ENCODE measurements at regions not wholly inside any gene's neighbourhood (a gene's known extent, or its start where the extent isn't known, plus 50 kb on each side); places are given as distances from the start of the nearest gene placed in this dataset.

GRCh38 chr3:104669083-104669482, 697.6 kb upstream of the ALCAM start:
- no peak for TF ChIP-seq PHF8 (conservative IDR thresholded peaks at IDR 0.05; ENCODE audit: low read depth, low read length)
- H4K5ac ChIP-seq (ENCODE audit: insufficient read length, low read depth, low read length): no peak overlapping the region
- CTCF ChIA-PET (ENCODE audit: partially characterized antibody): interaction anchor here (0.6 kb wide), 1 partner anchor 673 kb away, joined by 5 read pairs; no protein-coding TSS in a partner anchor
- no peak overlapping the region for H3K4me3 ChIP-seq (ENCODE audit: extremely low read depth in 1 of 4, insufficient read depth in 2 of 4, low read depth in 3 of 4, low read length in 4 of 4)
- DNase-seq (ENCODE audit: low read depth in 1 of 2, low spot score in 2 of 2) (no peak), FAIRE-seq (no peak)
- POLR2A ChIA-PET (ENCODE audit: partially characterized antibody): no interaction called here
- no peak overlapping the region for H3K4ac ChIP-seq (replicated peaks; ENCODE audit: insufficient read length, low read depth, low read length)
- H2BK5ac ChIP-seq (ENCODE audit: low read depth, low read length): no peak overlapping the region
- WGBS, 2 experiments (ENCODE audit: extremely low coverage in 1 of 2, insufficient coverage in 1 of 2, insufficient read length in 1 of 2, insufficient replicate concordance in 2 of 2, low coverage in 1 of 2, low lambda C conversion rate in 2 of 2, missing lambda C conversion rate in 1 of 2): 95% methylated on average over 5 of the region's 5 CpGs; no CpG with 5 or more reads in 1 of the 2 experiments
- H4K91ac ChIP-seq (replicated peaks; ENCODE audit: insufficient read length, low read length): no peak overlapping the region
- no peak overlapping the region for H2AK5ac ChIP-seq (ENCODE audit: low read depth, low read length)
- no peaks in the 10 kb centered on the region for H3K9me3 ChIP-seq (ENCODE audit: insufficient read depth in 2 of 2, low read depth in 1 of 2, low read length in 1 of 2)
- no peak overlapping the region for H3K23ac ChIP-seq (ENCODE audit: insufficient read length)
- no peak overlapping the region for H3K14ac ChIP-seq (ENCODE audit: insufficient read length)
- no peaks in the 10 kb centered on the region for H3K27me3 ChIP-seq (replicated peaks in 1 of 4; ENCODE audit: control insufficient read depth in 3 of 4, extremely low read depth in 1 of 4, insufficient read depth in 3 of 4, low read length in 3 of 4)
- no peaks in the 10 kb centered on the region for H3K36me3 ChIP-seq (ENCODE audit: control insufficient read depth in 2 of 4, insufficient read depth in 4 of 4, low read length in 3 of 4)
- no peak overlapping the region for H3K56ac ChIP-seq (replicated peaks; ENCODE audit: insufficient read length, low read depth, low read length)
- no peak overlapping the region for H3K9ac ChIP-seq (replicated peaks in 1 of 4; ENCODE audit: extremely low read depth in 1 of 4, low read depth in 3 of 4, low read length in 3 of 4)
- H4K8ac ChIP-seq (ENCODE audit: extremely low read depth, insufficient read depth, low read length): no peak overlapping the region
- H2BK120ac ChIP-seq (replicated peaks; ENCODE audit: low read depth, low read length): no peak overlapping the region
- no peak overlapping the region for H3K18ac ChIP-seq (ENCODE audit: extremely low read depth, low read length)
- no peaks in the 10 kb centered on the region for H3K79me2 ChIP-seq (ENCODE audit: control insufficient read depth in 1 of 2, insufficient read depth in 2 of 2, low read length in 2 of 2)
- no peak overlapping the region for H3K27ac ChIP-seq (ENCODE audit: low read depth, low read length)
- H3K79me1 ChIP-seq (ENCODE audit: low read depth, low read length): no peaks in the 10 kb centered on the region
- H3K4me1 ChIP-seq (replicated peaks in 1 of 4; ENCODE audit: control insufficient read depth in 3 of 4, insufficient read depth in 4 of 4, low read length in 3 of 4): no peaks in the 10 kb centered on the region
- H4K20me1 ChIP-seq (replicated peaks in 1 of 2; ENCODE audit: control insufficient read depth in 1 of 2, insufficient read depth in 2 of 2, low read length in 2 of 2): no peaks in the 10 kb centered on the region
- H2BK12ac ChIP-seq (ENCODE audit: low read depth, low read length): no peak overlapping the region
- no peak overlapping the region for H2BK20ac ChIP-seq (ENCODE audit: low read length)
- no peak overlapping the region for H3K4me2 ChIP-seq (ENCODE audit: insufficient read depth in 1 of 2, low read depth in 2 of 2, low read length in 2 of 2)
- no peak overlapping the region for H2AFZ ChIP-seq (ENCODE audit: low read length)
- H3K23me2 ChIP-seq (ENCODE audit: low read depth, low read length): no peaks in the 10 kb centered on the region
- H2BK15ac ChIP-seq (ENCODE audit: low read length): no peak overlapping the region
